HG03196 (cell line): ENCODE measurements at regions not wholly inside any gene's neighbourhood (a gene's known extent, or its start where the extent isn't known, plus 50 kb on each side); places are given as distances from the start of the nearest gene placed in this dataset.

Experiments used
- ATAC-seq: cut with Tn5 transposase; IDR thresholded peaks from one replicate; pipeline ENCODE4 v1.9.1; 2021; ENCODE audit not compliant: unreplicated experiment

DNA sequence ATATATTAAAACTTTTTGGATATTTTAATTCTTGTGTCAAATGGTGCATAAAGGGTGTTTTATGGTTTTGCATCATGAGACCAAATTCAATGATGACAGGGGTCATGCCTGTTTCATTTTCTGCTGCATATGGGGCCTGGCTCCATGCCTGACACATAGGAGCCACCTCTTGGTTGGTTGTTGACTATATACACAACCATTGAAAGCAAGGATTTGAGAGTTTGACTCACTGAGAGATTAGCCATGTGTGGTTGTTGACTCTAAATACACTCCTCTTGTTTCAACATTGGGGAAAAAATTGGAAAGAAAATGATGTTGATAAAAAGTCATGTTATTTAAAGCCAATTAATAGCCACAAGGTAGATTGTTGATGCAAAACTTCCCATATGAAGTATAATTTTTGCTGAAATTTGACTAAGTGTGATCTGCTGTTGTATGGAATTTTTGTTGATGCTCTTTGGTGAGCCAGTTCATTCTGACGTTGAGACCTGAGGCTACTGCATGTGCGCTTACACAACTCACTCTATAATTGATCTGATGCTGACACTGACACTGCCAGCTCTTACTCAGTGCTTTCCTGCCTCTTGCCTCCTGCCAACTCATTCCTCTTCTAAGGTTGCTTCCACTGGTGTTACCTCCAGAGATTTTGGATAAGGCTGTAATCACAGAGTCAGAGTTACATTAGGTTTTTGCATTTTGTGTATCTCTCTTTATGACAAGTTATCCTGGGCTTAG lies 446.2 kb upstream of the SLC14A2 start:
- ATAC-seq = no peak

DNA sequence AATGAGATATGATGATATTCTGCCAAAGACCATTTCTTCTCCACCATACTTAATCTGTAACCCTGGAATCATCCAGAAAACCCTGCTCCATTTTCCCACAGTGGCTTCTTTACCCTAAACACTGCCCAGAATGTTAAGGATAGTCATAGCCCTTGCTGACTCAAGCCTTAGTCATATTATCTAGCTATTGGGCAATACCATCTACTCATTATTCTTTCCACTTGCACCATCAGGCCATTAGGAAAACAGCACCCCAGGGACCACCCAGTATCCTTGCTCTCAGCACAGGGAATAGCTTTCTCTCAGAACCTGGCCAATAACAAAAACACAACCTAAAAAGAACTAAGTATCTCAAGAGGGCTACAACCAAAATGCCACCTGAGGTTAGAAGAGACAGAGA lies 445.7 kb upstream of the SLC14A2 start:
- ATAC-seq = no peak

DNA sequence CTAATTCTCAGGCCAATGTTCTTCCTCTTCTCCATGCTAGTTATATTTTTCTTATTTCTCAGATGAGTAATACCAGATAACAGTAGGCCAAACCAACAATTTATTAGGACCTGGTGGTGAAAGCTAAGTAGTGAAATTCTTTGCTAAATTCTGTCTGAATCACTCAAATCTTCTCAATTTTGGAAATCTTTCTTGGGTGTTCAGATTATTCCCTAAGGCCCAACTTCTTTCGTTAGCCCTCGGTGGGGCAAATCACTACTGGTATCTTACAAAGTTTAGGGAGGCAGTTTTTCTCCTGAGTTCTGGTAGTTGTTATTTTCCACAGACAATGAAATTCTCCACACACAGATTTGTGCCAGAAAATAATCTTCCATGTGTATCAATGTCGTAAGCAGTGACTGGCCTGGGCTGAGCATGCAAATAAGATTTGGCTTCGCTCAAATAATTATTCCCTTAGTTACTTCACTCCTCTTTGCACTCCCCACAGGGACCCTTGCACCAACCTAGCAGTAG lies 443.5 kb upstream of the SLC14A2 start:
- no peak for ATAC-seq

DNA sequence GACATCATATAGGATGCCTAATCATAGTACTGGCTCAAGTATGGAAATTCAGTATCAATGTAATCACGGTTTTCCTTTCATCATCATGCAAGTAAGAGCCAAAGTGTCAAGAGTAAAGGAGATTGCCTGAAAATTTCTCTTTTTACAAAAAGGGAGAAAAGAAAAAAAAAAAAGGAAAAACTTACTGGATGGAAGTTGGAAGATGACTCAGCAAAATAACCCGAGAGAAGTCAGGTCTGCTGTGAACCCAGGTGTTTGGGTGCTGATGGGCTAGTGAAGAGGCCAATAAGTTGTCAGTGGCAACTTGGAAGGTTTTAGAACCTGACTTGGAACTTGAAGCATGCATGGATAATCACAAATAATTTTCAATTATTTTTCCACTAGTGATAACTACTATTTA lies 441.9 kb upstream of the SLC14A2 start:
- no peak for ATAC-seq

DNA sequence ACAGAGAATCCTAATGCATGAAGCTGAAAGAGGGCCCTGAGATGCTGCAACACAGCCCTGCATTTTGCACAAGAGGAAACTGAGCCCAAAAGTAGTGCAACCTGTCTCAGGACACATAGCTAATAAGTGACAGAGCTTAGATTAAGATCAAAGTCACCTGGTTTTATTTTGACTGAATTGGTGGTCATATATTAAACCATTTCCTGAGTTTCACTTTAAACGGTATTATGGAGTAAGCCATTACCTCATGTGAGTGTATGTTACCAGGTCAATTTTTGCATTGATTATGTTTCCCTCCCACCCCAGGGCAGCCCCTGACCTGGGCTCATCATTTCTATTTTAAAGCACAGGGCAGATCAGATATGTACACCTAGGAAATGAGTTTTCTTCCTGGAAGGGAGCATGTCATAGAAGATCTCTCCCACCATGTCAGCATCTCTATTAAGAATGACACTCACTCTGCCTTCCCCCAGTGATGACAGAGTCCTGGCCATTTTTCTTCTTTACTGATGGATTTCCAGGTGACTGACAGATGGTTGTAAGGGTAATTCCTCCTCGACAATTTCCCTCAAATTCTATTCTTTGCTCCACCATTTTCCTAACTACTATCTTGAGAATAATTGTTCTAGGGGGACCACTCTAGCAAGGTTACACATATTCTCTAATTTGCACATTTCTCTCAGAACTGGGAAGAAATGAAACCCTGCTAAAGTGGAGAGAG lies 441.3 kb upstream of the SLC14A2 start:
- ATAC-seq = peak; percentile 63

DNA sequence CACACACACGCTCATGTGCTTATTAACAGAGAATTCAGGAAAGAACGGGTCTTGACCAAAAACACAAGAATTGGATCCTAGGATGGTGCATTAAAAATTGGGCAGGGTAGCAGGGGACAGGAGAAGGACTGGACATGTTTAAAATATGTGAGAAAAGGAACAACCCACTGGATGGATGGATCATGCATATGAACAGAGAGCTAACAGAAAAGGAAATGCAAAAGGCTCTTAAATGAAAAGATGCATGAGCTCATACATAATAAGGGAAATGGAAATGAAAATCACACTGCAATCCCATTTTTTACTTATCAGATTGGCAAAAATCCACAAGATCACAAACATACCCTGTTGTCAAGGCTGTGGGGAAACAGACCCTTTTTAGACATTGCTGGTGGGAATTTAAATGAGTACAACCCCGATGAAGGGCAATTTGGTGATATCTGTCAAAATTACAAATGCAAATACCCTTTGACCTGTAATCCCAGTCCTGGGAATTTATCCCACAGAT lies 440.6 kb upstream of the SLC14A2 start:
- ATAC-seq = no peak

DNA sequence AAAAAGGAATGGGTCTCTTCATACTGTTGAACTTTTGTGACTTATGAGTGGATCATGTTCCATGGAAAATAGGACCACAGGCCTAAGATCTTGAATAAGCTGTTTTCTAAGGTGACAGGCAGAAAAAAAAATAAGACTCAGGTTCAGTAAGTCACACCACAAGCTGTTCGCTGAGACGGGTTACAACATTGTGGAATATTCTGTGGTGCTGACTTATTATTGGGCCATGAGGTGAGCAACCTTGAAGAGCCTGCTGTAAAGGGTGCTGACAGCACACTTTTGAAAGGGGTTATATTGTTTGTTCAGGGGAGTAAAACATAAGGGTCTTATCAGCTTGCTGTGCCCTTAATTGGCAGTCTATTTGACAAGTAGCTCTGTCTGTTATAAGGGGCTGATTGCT lies 439.8 kb upstream of the SLC14A2 start:
- ATAC-seq = no peak

DNA sequence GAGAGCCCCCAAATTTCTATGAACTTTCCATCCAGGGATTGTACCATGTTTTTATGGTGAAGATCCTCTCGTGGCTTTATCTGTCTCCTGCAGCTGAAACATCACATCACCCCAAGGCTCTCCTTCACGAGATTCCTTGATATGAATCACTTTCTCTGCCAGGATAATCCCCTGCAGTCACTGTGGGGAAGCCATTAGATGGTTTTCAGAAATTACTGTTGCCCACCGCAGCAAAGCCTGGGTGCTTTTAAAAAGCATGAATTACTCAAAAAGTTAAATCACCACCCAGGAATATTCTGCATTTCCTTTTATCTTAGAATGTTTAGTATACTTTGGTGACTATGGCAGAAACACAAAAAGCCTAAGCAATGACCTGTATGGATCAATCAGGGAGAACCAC lies 428.4 kb upstream of the SLC14A2 start:
- ATAC-seq = no peak

DNA sequence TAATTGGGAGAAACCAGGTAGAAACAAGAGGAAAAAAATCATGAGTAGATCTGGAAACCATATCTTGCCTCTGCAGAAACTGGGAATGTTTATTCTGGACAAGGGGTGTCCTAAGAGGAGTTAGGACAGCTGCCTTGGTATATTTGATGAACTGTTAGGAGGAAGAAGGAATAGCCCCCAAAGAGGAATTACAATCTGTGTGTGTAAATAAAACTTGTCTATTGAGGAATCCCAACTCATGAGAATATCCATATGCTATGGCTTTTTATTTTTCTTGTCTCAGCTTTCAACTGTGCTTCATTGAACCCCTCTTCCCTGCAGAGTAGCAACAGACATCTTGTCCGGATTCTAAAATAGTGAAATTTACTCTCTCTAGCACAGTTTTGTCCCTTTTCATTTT lies 423.5 kb upstream of the SLC14A2 start:
- ATAC-seq = no peak

DNA sequence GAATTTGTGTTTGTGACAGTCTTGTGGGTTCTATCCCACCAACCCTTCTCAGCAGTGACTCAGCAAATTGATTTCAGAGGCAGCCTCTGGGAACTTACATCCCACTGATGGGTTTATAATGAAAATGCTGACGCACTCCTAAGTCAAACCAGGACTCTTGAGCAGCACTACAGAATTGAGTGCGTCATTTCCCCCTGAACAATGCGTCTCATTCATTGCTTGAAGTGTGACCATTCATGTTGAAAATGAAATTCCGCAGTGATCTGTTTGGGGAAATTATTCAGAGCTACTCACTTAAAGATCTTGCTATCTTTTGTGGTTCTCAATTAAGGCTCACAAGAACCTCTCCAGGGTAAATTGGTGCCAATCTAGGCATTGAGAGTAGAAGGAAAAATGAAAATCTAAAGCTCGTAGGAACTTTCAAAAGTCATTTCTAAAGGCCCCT lies 417.7 kb upstream of the SLC14A2 start:
- peak; percentile 99 for ATAC-seq

DNA sequence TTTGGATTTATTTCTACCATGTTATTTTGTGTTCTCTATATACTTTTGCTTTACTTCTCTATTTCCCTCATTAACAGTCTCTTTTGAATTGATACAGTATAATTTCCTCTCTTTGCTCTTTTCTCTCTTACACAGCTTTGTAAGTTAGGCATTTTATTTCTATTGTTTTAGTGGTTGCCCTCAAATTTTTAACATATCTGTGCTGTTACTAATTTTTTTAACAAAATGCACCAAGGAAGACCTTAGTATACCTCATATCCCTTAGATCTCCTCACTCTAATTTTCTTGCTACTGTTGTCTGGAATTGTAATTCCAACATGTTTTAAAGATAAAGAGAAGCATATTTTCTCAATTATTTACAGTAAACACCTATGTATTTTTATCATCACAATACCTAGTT lies 416.8 kb upstream of the SLC14A2 start:
- no peak for ATAC-seq

DNA sequence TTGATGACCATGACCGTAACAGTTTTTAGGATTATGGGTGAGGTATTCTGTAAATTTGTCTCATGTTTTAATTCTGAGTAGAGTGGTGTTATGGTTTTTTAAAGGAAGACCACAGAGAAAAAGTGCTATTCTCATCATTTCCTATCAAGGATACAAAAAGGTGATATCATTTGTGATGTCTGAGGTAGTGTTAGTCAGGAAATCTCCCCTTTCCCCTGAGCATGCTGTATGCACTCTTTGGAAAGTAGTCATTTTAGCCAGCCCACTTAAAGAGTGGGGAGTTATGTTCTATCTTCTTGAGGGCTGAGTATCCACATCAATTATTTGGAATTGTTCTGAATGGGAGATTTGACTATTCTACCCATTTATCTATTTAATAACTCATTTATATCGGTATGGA lies 414.2 kb upstream of the SLC14A2 start:
- ATAC-seq = no peak

DNA sequence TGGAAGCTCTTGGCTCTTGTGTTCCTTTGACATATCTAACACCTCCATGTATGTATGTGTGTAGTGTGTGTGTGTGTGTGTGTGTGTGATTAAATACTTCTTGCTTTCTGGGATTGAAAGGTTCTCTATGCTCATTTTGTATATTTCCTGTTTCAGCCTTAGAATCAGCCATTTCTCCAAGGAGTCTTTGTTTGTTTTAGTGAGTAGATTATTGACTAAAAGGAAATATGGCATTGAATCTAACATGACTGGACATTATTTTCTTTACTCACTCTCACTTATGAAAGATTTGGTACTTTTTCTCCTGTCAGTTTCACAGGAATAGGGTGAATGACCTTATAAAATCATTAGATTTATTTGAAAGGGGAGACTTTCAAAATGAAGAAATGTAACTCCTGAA lies 413.8 kb upstream of the SLC14A2 start:
- ATAC-seq = no peak

DNA sequence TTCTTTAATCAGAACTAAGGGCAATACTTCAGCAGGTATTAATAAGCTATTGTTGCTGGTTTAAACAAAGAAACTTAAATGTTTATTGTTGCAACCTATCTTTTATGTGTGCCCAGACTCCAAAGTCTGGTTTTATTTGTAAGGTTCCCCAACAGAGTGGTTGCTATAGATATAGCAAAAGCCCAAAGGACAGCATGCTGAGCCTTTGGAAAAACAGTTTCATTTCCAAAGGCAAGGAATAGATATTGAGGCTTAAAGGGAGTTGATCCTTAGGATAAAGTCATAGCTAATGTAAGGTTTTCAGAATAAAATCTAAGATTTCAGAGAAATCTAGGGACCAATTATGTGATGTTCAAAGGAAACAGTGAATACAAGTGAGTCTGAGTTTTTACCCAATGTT lies 413.2 kb upstream of the SLC14A2 start:
- ATAC-seq = no peak

DNA sequence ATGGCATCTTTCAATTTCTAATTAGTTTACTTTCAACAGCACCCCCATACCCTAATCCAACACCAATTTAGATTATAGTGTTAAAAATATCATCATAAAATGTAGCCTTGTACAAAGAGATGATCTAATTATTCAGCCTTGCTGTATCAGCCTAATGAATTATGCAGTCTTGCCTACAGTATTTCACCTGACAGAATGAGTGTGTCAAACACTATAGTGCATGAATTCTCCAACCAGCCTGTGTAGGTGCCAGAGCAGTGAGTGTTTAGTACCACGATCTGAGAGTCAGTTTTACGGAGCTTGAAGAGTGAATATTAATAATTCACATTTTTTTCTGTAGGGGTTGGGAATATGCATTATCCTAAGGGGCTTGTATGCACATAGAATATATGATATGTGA lies 411.6 kb upstream of the SLC14A2 start:
- ATAC-seq = no peak

DNA sequence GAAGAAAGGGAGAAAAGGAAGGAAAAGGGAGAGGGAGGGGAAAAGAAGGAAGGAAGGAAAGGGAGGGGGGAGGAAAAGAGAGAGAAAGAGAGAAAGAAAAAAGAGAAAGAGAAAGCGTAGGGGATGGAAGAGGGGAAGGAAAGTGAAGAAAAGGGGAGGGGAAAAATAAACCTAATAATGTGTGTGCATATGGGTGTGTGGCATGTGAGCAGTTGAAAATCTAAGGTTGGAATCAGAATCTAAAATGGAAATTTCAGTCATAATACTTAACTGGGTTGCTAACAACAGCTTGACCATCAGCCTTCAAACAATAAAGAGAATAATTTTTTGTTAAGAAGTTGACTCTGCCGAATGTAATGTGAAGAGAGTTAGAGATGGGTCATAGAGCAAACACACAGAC lies 407.9 kb upstream of the SLC14A2 start:
- no peak for ATAC-seq

DNA sequence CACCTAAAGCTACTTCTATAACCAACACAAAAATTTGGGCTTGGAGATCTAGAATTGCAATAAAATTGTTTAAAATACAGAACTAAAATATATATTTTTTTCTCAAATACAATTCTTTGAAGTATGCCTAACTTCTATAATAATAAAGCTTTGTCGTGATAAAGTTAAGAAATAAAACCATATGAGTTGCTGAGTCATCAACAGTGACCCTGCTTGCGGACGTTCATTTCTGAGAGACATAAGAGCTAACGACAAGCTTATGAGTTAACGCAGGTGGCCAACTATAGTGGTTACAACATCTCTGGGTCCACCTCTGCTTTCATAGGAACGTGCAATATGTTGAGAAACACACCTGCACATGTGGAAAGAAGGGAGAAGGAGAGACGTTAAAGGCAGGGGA lies 407.1 kb upstream of the SLC14A2 start:
- ATAC-seq = no peak

DNA sequence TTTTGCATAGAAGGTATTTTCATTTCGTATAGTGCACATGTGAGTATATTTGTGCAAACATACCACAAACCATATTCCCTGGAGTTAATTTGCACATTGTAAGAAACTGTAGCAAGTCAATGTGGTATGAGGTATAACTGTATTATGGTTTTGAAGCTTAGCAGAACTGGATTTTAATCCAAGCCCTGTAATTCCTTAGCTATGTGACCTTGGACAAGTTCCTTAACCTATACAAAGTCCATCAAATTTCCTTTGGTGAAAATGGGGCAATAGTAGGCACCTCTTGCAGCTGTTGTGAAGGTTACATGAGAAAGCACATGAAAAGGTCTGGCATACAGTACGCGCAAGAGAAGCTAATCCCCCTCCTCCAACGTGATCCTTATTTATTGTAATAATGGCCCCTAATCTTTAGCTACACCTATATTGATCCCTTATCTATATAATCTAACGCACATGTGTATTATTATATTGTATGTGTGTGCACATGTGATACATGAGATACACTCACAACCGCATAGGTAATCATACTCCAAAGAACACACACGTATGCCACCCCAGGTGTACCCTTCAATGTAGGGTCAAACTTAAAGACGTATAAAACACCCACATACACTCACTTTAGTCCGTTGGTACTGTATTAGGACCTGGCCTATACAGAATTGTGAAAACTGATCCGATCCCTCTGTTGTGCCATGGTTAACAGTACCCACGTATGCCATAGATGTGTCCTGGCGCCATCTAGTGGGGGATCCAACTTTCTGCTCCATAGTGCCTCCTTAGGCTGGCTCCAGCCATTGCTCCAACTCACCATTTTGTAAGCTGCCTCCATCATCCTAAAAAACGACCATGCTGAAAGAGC lies 402.9 kb upstream of the SLC14A2 start:
- peak; percentile 98 for ATAC-seq

DNA sequence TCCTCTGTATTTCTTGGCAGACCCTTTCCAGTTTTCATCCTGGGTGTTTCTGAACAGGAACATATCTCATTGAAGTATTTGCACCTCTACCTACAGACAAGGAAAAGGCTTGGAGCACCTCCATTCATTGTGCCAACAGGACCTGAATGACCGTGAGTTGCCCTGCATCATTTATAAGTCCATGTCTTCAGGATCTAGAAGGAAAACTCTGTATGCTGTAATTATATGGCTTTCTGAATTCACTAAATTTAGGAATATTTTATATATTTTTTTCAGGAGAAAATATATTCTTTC lies 402.3 kb upstream of the SLC14A2 start:
- ATAC-seq = no peak

DNA sequence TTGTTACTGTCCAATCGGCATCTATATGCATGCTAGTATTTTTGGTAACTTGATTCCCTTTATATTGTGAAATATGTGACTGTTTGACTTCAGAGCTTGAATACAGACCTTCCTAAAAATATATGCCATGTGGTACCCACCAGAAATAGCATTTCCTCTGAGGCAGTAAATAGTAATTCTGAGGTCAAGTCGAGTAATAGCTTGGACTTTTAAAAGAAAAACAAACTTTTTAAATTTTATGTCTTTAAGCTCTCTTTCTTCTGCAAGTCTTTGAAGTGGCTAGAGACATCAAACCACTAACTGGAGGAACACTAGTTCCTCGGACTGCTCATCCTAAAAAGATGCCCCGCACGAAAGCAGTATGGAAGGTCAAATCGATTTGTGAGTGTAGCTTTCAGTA lies 396.8 kb upstream of the SLC14A2 start:
- ATAC-seq = no peak

DNA sequence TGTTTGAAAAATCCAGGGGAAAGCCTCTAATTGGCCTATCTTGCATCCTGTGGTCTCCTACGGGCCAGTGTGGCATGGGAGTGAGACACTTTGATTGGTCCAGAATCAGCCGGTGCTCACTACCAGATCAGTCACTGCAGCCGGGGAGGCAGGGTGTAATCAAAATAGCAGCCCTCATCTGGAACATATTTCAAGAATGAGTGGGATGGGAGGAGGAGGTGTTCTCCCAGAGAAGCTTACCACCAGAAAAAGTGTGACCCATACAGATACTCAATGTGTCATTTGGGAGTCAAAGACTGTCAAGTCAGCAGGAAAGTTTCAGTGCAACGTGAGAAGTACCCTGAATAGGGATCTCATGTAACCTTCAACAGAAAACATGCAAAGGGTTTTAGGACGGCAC lies 393.9 kb upstream of the SLC14A2 start:
- ATAC-seq = no peak

DNA sequence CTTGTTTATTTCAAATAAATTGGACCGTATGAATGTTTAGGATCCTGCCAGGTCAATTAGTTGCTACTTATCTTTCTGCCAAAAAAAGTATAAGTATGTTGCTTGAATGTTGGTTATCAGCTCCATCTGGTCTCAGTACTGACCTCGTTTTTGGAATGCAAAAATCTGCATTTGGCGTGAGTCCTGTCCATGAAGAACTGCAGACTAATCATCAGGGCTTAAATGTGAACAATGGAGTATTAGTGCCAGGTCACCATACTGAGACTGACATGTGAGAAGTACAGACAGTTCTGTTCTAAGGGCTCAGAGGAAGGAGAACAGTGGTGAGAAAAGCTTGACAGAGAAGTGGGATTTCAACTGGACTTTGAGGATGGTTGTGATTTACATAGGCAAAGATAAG lies 393.1 kb upstream of the SLC14A2 start:
- ATAC-seq = no peak
